Caki2 (cell line): ENCODE measurements at regions not wholly inside any gene's neighbourhood (a gene's known extent, or its start where the extent isn't known, plus 50 kb on each side); places are given as distances from the start of the nearest gene placed in this dataset.
"Not testable (repeated sequence)": the region's sequence is repeated elsewhere in the genome, so short reads cannot be mapped to it uniquely, and the experiment has no call there.

ENCODE experiments used
- DNase-seq: peaks from one replicate; pipeline ENCODE4 v3.0.0-alpha.2; 2015; ENCODE audit warnings: low read depth
- in situ Hi-C: cut with HindIII; loops from 2 replicates; pipeline ENCODE4 v1.10.0; 2016; ENCODE audit warnings: low sequenced_read_pairs, low pct_unique_long_range_greater_than_20kb, mixed read lengths

- DNase-seq: no peak
- in situ Hi-C loops: no loop called here
These were observed 246.9 kb downstream of the PYDC2 start for GRCh38 chr3:191707817-191708216.

- in situ Hi-C loops: no loop called here
- DNase-seq: no peak
These were observed 254.6 kb downstream of the PYDC2 start for GRCh38 chr3:191715585-191715984.

- DNase-seq: no peak
- in situ Hi-C loops: no loop called here
These were observed 260.5 kb downstream of the PYDC2 start for GRCh38 chr3:191721390-191721861.

GRCh38 chr3:191721990-191722389 is 261.0 kb downstream of the PYDC2 start:
- DNase-seq: no peak
- in situ Hi-C loops: no loop called here

- in situ Hi-C loops: no loop called here
- DNase-seq: no peak
These were observed 266.4 kb downstream of the PYDC2 start for GRCh38 chr3:191727338-191727737.

GRCh38 chr3:191728186-191728585 is 267.2 kb downstream of the PYDC2 start:
- no peak for DNase-seq
- in situ Hi-C loops: no loop called here

- in situ Hi-C loops: no loop called here
These were observed 276.8 kb downstream of the PYDC2 start for GRCh38 chr3:191737742-191738141.

GRCh38 chr3:191740712-191741111 is 279.7 kb downstream of the PYDC2 start:
- peak; percentile 18 for DNase-seq
- in situ Hi-C loops: no loop called here

More at GRCh38 chr3:191737742-191738141, 276.8 kb downstream of the PYDC2 start:
- DNase-seq: no peak

- in situ Hi-C loops: not testable (repeated sequence)
- peak; percentile 84 for DNase-seq
These were observed 280.9 kb downstream of the PYDC2 start for GRCh38 chr3:191741847-191742350.

GRCh38 chr3:191743283-191743682 is 282.3 kb downstream of the PYDC2 start:
- in situ Hi-C loops: no loop called here
- no peak for DNase-seq

- in situ Hi-C loops: no loop called here
- no peak for DNase-seq
These were observed 289.7 kb downstream of the PYDC2 start for GRCh38 chr3:191750618-191751017.

GRCh38 chr3:191753196-191753595 is 292.2 kb downstream of the PYDC2 start:
- in situ Hi-C loops: no loop called here
- no peak for DNase-seq

- in situ Hi-C loops: no loop called here
- no peak for DNase-seq
These were observed 300.9 kb downstream of the PYDC2 start for GRCh38 chr3:191761906-191762305.

GRCh38 chr3:191762323-191762960 is 301.5 kb downstream of the PYDC2 start:
- DNase-seq: peak; percentile 21
- in situ Hi-C loops: no loop called here

- DNase-seq: no peak
- in situ Hi-C loops: no loop called here
These were observed 307.5 kb downstream of the PYDC2 start for GRCh38 chr3:191768421-191768820.

- no peak for DNase-seq
- in situ Hi-C loops: no loop called here
These were observed 309.6 kb downstream of the PYDC2 start for GRCh38 chr3:191770541-191770940.

GRCh38 chr3:191774485-191774884 is 313.5 kb downstream of the PYDC2 start:
- in situ Hi-C loops: no loop called here

GRCh38 chr3:191775451-191776233 is 314.7 kb downstream of the PYDC2 start:
- DNase-seq: peak; percentile 37
- in situ Hi-C loops: no loop called here

More at GRCh38 chr3:191774485-191774884, 313.5 kb downstream of the PYDC2 start:
- DNase-seq: peak; percentile 92

GRCh38 chr3:191781044-191781443 is 320.1 kb downstream of the PYDC2 start:
- DNase-seq: no peak
- in situ Hi-C loops: no loop called here
